ENCODE measurements at regions not wholly inside any gene's neighbourhood (a gene's known extent, or its start where the extent isn't known, plus 50 kb on each side); places are given as distances from the start of the nearest gene placed in this dataset.

DNA sequence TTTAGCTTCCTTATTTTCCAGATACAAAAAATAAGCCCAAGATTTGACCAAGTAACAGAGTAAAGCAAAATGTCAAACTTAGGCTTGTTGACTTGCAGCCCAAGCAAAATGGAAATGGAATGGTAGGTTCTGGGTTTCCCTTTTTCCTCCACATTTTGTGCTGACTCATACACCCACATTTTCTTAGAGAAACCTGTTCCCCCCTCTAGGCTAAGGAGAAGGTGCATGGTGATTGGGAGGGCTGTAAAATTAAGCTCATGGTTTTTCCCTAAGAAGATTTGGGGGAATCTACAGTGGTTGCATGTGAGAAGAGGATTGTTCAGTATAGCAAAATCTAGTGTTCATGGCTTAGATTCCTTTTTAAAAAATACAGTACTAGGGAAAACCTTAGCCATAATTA lies 127.4 kb downstream of the ARL4A start:
- TF ChIP-seq EZH2 (IDR thresholded peaks at IDR 0.05; ENCODE audit: borderline replicate concordance, insufficient read depth, low read depth, low read length, poor library complexity, severe bottlenecking) = no peak
- TF ChIP-seq, protein P1, sequence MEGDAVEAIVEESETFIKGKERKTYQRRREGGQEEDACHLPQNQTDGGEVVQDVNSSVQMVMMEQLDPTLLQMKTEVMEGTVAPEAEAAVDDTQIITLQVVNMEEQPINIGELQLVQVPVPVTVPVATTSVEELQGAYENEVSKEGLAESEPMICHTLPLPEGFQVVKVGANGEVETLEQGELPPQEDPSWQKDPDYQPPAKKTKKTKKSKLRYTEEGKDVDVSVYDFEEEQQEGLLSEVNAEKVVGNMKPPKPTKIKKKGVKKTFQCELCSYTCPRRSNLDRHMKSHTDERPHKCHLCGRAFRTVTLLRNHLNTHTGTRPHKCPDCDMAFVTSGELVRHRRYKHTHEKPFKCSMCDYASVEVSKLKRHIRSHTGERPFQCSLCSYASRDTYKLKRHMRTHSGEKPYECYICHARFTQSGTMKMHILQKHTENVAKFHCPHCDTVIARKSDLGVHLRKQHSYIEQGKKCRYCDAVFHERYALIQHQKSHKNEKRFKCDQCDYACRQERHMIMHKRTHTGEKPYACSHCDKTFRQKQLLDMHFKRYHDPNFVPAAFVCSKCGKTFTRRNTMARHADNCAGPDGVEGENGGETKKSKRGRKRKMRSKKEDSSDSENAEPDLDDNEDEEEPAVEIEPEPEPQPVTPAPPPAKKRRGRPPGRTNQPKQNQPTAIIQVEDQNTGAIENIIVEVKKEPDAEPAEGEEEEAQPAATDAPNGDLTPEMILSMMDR (IDR thresholded peaks at IDR 0.05) = no peak
